ENCODE measurements at regions not wholly inside any gene's neighbourhood (a gene's known extent, or its start where the extent isn't known, plus 50 kb on each side); places are given as distances from the start of the nearest gene placed in this dataset.

GRCh38 chr3:164883171-164883570, 195.1 kb downstream of the SI start:
- FAIRE-seq = no peak

GRCh38 chr3:164879201-164879600, 199.1 kb downstream of the SI start:
- H3K4me3 ChIP-seq = no peak overlapping the region
- no peaks in the 10 kb centered on the region for H3K79me2 ChIP-seq (ENCODE audit: control insufficient read depth, insufficient read depth, low read length)
- ChIA-PET POLR2A (no interaction called here), CTCF (ENCODE audit: low intra/inter-chr PET ratio) (no interaction called here)
- no peaks in the 10 kb centered on the region for H3K4me1 ChIP-seq (replicated peaks in 1 of 2; ENCODE audit: control insufficient read depth in 2 of 2, insufficient read depth in 2 of 2, low read length in 2 of 2)
- in situ Hi-C loops (cut with MboI) = no loop called here
- H3K4me2 ChIP-seq (ENCODE audit: insufficient read depth, low read length) = no peak overlapping the region
- intact Hi-C loops (cut with micrococcal nuclease) = no loop called here
- no peaks in the 10 kb centered on the region for H3K36me3 ChIP-seq (ENCODE audit: control insufficient read depth, insufficient read depth, low read length)
- no peak for ATAC-seq
- no peak overlapping the region for H3K9ac ChIP-seq (ENCODE audit: insufficient read depth in 1 of 2, low read depth in 2 of 2, low read length in 2 of 2)
- no peak overlapping the region for H2AFZ ChIP-seq (ENCODE audit: low read depth, low read length)
- H3K27ac ChIP-seq (ENCODE audit: extremely low read depth, low read depth, low read length) = no peak overlapping the region
- 0% methylated on average over 4 of the region's 4 CpGs for WGBS (ENCODE audit: insufficient coverage, low coverage, missing lambda C conversion rate)
- no TSS peak for BruUV-seq (replicated peaks)
- no peaks in the 10 kb centered on the region for H3K9me1 ChIP-seq (ENCODE audit: control insufficient read depth, insufficient read depth, low read length)
- DNase-seq (ENCODE audit: extremely low read depth in 1 of 4, low spot score in 3 of 4) = no peak
- H4K20me1 ChIP-seq (replicated peaks; ENCODE audit: control insufficient read depth, insufficient read depth, low read length) = no peaks in the 10 kb centered on the region
- no peaks in the 10 kb centered on the region for H3K27me3 ChIP-seq (ENCODE audit: control insufficient read depth in 2 of 2, insufficient read depth in 2 of 2, low read length in 2 of 2)
- H3K9me3 ChIP-seq (replicated peaks; ENCODE audit: control insufficient read depth, insufficient read depth, low read depth, low read length) = no peaks in the 10 kb centered on the region
- FAIRE-seq = no peak
- TF ChIP-seq GTF3C2 (IDR thresholded peaks at IDR 0.05; ENCODE audit: borderline replicate concordance, extremely low read depth, insufficient read length) (no peak), ZNF277 (CRISPR knock-in tag; IDR thresholded peaks at IDR 0.05; ENCODE audit: borderline replicate concordance) (no peak), LEF1 (IDR thresholded peaks at IDR 0.05) (no peak), ZNF444 (CRISPR knock-in tag; IDR thresholded peaks at IDR 0.05) (no peak), NFRKB (IDR thresholded peaks at IDR 0.05; ENCODE audit: low read depth) (no peak), CREB3L1 (IDR thresholded peaks at IDR 0.05; ENCODE audit: borderline replicate concordance, low read depth) (no peak), BDP1 (IDR thresholded peaks at IDR 0.05; ENCODE audit: insufficient read depth, insufficient read length) (no peak)

More at GRCh38 chr3:164883171-164883570, 195.1 kb downstream of the SI start:
- Histone ChIP-seq H4K20me1 (replicated peaks; ENCODE audit: control insufficient read depth, insufficient read depth, low read length) (no peaks in the 10 kb centered on the region), H3K27ac (ENCODE audit: extremely low read depth, low read depth, low read length) (no peak overlapping the region), H2AFZ (ENCODE audit: low read depth, low read length) (no peak overlapping the region), H3K4me2 (ENCODE audit: insufficient read depth, low read length) (no peak overlapping the region), H3K9me1 (ENCODE audit: control insufficient read depth, insufficient read depth, low read length) (no peaks in the 10 kb centered on the region), H3K36me3 (ENCODE audit: control insufficient read depth, insufficient read depth, low read length) (no peaks in the 10 kb centered on the region), H3K9me3 (replicated peaks; ENCODE audit: control insufficient read depth, insufficient read depth, low read depth, low read length) (no peaks in the 10 kb centered on the region), H3K79me2 (ENCODE audit: control insufficient read depth, insufficient read depth, low read length) (no peaks in the 10 kb centered on the region), H3K4me3 (no peak overlapping the region), H3K9ac (ENCODE audit: insufficient read depth in 1 of 2, low read depth in 2 of 2, low read length in 2 of 2) (no peak overlapping the region), H3K4me1 (replicated peaks in 1 of 2; ENCODE audit: control insufficient read depth in 2 of 2, insufficient read depth in 2 of 2, low read length in 2 of 2) (no peaks in the 10 kb centered on the region), H3K27me3 (ENCODE audit: control insufficient read depth in 2 of 2, insufficient read depth in 2 of 2, low read length in 2 of 2) (no peaks in the 10 kb centered on the region)
- CTCF ChIA-PET (ENCODE audit: low intra/inter-chr PET ratio) = no interaction called here
- ATAC-seq (no peak), DNase-seq (ENCODE audit: extremely low read depth in 1 of 4, low spot score in 3 of 4) (no peak)
- in situ Hi-C loops (cut with MboI) = no loop called here
- POLR2A ChIA-PET = no interaction called here
- intact Hi-C loops (cut with micrococcal nuclease) = no loop called here
- TF ChIP-seq SMAD1 (IDR thresholded peaks at IDR 0.05; ENCODE audit: low read depth, low read length, partially characterized antibody) (no peak), RAD21 (CRISPR knock-in tag; conservative IDR thresholded peaks at IDR 0.05 in 1 of 2, IDR thresholded peaks at IDR 0.05 in 1 of 2) (no peak), ZKSCAN3 (CRISPR knock-in tag; IDR thresholded peaks at IDR 0.05) (no peak), NUFIP1 (IDR thresholded peaks at IDR 0.05; ENCODE audit: partially characterized antibody) (no peak), ZNF133 (CRISPR knock-in tag; IDR thresholded peaks at IDR 0.05) (no peak), ZNF75A (CRISPR knock-in tag; IDR thresholded peaks at IDR 0.05) (no peak), FOXJ2 (tag; IDR thresholded peaks at IDR 0.05) (no peak), DPF2 (IDR thresholded peaks at IDR 0.05) (no peak)
- no TSS peak for BruUV-seq (replicated peaks)
